Esophagus muscularis mucosa (tissue), 3 donors: ENCODE measurements at regions not wholly inside any gene's neighbourhood (a gene's known extent, or its start where the extent isn't known, plus 50 kb on each side); places are given as distances from the start of the nearest gene placed in this dataset.

Experiments
- CTCF ChIP-seq, 3 experiments: fragments of 200-600 bp in 2 of 3; fragments of 450-650 bp in 1 of 3; sonication (generic) in 2 of 3; IDR thresholded peaks; one replicate each; pipeline ENCODE4 v1.5.1; 2017 to 2019; ENCODE audit warnings: antibody characterized with exemption in 3 of 3, mild to moderate bottlenecking in 2 of 3, moderate library complexity in 1 of 3
- POLR2A ChIP-seq: fragments of 450-650 bp; IDR thresholded peaks from one replicate; pipeline ENCODE4 v1.6.1; 2017; ENCODE audit warnings: antibody characterized with exemption, moderate library complexity, mild to moderate bottlenecking, low read depth

GRCh38 chr5:26700759-26701384 lies 337.5 kb downstream of the CDH9 start:
- peak in 1 of 3 experiments; percentile 4 for TF ChIP-seq CTCF (IDR thresholded peaks at IDR 0.05)
- no peak for TF ChIP-seq POLR2A
